ENCODE measurements at regions not wholly inside any gene's neighbourhood (a gene's known extent, or its start where the extent isn't known, plus 50 kb on each side); places are given as distances from the start of the nearest gene placed in this dataset.

DNA sequence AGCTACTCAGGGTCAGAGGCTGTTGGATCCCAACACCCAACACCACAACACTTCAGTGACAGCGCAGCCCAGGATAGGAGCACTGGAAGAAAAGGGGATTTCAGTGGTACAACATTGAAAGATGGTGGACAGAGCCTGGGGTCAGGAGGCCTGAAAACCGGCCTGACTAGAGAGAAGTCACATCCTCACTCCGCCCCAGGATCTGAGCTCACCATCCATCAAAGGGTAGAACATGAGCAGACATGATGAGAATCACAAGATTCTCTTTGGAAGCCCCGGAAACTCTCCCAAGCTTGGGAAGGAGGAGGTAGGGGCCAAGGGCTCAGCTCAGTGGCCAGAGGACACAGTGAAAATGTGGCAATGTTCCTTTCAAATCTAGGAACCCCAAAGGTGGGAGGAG is 271.3 kb downstream of the NPHP4 start:
- TF ChIP-seq, protein P1, sequence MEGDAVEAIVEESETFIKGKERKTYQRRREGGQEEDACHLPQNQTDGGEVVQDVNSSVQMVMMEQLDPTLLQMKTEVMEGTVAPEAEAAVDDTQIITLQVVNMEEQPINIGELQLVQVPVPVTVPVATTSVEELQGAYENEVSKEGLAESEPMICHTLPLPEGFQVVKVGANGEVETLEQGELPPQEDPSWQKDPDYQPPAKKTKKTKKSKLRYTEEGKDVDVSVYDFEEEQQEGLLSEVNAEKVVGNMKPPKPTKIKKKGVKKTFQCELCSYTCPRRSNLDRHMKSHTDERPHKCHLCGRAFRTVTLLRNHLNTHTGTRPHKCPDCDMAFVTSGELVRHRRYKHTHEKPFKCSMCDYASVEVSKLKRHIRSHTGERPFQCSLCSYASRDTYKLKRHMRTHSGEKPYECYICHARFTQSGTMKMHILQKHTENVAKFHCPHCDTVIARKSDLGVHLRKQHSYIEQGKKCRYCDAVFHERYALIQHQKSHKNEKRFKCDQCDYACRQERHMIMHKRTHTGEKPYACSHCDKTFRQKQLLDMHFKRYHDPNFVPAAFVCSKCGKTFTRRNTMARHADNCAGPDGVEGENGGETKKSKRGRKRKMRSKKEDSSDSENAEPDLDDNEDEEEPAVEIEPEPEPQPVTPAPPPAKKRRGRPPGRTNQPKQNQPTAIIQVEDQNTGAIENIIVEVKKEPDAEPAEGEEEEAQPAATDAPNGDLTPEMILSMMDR (IDR thresholded peaks at IDR 0.05; ENCODE audit: low read depth, low read length), result no peak
- Histone ChIP-seq H3K27me3 (ENCODE audit: insufficient read depth, low read depth, severe bottlenecking) (no peaks in the 10 kb centered on the region), H3K27ac (no peak overlapping the region), H3K9me3 (ENCODE audit: severe bottlenecking) (no peaks in the 10 kb centered on the region), H3K4me3 (ENCODE audit: low read depth, low read length) (no peak overlapping the region), H3K36me3 (no peaks in the 10 kb centered on the region)
- no peak for DNase-seq

DNA sequence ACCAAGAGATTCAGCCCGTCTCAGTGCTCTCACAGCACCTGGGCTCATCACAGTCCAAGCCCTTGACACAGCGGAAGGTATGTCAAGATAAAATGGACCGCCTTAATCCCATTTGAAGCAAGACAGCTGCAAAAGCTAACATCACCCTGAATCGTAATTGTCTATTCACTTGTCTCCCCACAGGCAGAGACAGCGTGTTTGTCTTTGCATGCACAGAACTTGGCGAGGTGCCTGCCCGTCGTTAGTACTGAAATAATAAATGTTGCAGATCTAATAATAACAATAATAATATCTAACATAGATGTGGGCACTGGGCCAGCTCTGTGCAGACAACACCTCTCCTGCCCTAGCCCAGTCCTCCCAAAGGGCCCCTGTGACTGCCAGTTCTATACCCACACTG is 271.7 kb downstream of the NPHP4 start:
- TF ChIP-seq, protein P1 (IDR thresholded peaks at IDR 0.05; ENCODE audit: low read depth, low read length), result no peak
- Histone ChIP-seq H3K9me3 (ENCODE audit: severe bottlenecking) (peaks cover 4% of the 10 kb centered on the region), H3K27me3 (ENCODE audit: insufficient read depth, low read depth, severe bottlenecking) (no peaks in the 10 kb centered on the region), H3K27ac (no peak overlapping the region), H3K36me3 (no peaks in the 10 kb centered on the region), H3K4me3 (ENCODE audit: low read depth, low read length) (no peak overlapping the region)
- DNase-seq, result no peak

DNA sequence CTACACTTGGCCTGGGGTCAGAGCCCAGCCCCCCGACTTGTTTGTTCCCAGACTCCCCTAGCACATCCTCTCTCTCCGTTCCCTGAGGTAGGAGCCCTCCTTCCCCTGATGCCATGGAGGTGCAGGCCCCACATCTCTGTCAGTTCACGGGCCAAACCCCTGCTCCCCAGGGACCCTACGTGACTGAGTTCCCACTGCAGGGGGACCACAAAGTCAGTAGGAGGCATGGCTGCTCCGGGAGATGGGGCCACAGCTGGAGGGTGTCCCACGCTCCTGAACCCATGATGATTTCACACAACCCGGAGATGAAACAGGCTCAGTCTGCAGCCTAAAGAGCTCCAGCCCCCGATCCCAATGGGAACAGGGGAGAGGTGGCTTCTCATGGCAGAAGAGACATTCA is 272.2 kb downstream of the NPHP4 start:
- DNase-seq, result no peak
- no peaks in the 10 kb centered on the region for H3K36me3 ChIP-seq
- no peaks in the 10 kb centered on the region for H3K27me3 ChIP-seq (ENCODE audit: insufficient read depth, low read depth, severe bottlenecking)
- no peak overlapping the region for H3K4me3 ChIP-seq (ENCODE audit: low read depth, low read length)
- no peak overlapping the region for H3K27ac ChIP-seq
- TF ChIP-seq, protein P1 (IDR thresholded peaks at IDR 0.05; ENCODE audit: low read depth, low read length), result no peak
- H3K9me3 ChIP-seq (ENCODE audit: severe bottlenecking), result peaks cover 7% of the 10 kb centered on the region

DNA sequence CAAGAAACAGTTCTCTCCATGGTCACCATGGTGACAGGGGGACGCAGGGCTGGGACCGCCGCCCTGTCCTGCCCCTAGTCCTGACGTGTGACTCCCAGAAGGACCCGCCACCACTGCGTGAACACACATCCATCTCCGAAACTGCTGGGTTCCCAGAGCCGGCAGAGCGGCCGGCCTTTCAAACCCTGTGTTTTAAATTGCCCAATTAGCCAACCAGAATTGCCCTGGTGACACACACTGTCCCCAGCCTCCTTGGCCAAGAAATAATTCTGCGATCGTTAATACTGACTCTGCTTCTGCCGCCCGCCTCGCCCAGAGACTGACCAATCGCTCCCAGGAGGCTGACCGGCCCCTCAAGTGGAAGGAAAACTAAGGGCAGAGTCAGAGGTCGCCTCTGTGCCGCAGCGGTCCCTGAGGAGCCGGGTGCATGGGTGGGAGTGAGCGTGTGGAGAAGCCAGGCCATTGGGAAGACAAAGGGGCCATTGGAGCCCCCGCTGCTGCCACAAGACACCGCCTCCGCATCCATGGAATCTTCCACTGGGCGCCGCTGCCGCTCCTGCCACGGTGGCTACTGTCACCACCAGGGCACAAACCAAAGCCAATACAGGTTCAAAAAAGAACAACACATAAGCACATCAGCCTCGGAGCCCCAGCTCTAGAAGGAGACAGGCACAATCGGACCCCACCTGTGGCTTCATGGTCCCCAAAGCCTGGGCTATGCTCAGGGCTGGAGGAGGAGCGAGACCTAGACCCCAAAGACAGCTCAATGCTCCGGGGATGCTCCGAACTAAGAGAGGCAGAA is 273.2 kb downstream of the NPHP4 start:
- H3K27me3 ChIP-seq (ENCODE audit: insufficient read depth, low read depth, severe bottlenecking), result no peaks in the 10 kb centered on the region
- DNase-seq, result peak; percentile 16
- no peaks in the 10 kb centered on the region for H3K36me3 ChIP-seq
- H3K27ac ChIP-seq, result no peak overlapping the region
- H3K4me3 ChIP-seq (ENCODE audit: low read depth, low read length), result no peak overlapping the region
- H3K9me3 ChIP-seq (ENCODE audit: severe bottlenecking), result peaks cover 8% of the 10 kb centered on the region
- TF ChIP-seq, protein P1 (IDR thresholded peaks at IDR 0.05; ENCODE audit: low read depth, low read length), result 0 out of 2 replicates have a peak, but pooled peaks have one; percentile 19

DNA sequence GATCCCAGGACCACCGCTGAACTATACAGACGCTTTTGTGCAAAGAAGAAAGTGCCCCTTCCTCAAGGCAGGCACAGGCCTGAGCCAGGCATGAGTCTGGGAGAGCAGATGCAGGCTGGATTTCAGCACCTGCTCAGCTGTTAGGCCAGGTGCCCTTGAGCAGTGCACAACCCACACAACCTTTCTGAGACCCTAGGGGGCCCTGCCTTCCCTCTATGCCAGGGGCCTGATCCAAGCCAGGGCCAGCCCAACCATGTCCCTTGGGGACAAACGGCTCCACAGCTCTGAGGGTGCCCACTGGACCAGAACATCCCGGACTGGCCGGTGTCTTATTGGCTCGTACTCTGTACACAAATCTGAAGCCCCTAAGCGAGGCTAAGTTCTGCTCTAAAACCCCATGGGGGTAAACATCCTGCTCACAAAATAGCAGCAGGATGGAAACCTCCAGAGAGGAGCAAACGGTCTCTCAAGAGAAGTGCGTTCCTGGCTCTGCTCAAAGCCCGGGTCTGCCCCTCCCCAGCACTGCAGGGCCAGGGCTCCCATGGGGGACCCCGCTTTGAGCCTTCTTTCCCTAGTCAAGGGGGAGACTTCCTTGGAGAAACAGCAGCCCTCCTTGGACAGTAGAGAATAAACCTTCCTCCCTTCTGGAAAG is 275.1 kb downstream of the NPHP4 start:
- H3K9me3 ChIP-seq (ENCODE audit: severe bottlenecking), result peaks cover 8% of the 10 kb centered on the region
- no peaks in the 10 kb centered on the region for H3K36me3 ChIP-seq
- H3K27me3 ChIP-seq (ENCODE audit: insufficient read depth, low read depth, severe bottlenecking), result no peaks in the 10 kb centered on the region
- DNase-seq, result no peak
- no peak overlapping the region for H3K4me3 ChIP-seq (ENCODE audit: low read depth, low read length)
- TF ChIP-seq, protein P1 (IDR thresholded peaks at IDR 0.05; ENCODE audit: low read depth, low read length), result no peak
- H3K27ac ChIP-seq, result no peak overlapping the region
